H1 (cell line): ENCODE measurements at regions not wholly inside any gene's neighbourhood (a gene's known extent, or its start where the extent isn't known, plus 50 kb on each side); places are given as distances from the start of the nearest gene placed in this dataset.
"Not testable (repeated sequence)": the region's sequence is repeated elsewhere in the genome, so short reads cannot be mapped to it uniquely, and the experiment has no call there.

Experiments used
- BACH1 ChIP-seq: IDR thresholded peaks from 2 replicates; pipeline ENCODE4 v1.6.1; 2012; ENCODE audit warnings: low read length, improper control_type of control experiment
- POLR2AphosphoS5 ChIP-seq: IDR thresholded peaks from 2 replicates; pipeline ENCODE4 v1.6.1; 2011; ENCODE audit warnings: low read depth, low read length
- TF ChIP-seq, protein P1 (sequence below), 3 experiments: IDR thresholded peaks; 1 replicate in 2 of 3; 2 replicates in 1 of 3; pipeline versions ENCODE4 v1.5.1 to v1.6.1; 2011; ENCODE audit warnings: low read length in 3 of 3, mild to moderate bottlenecking in 3 of 3, inconsistent platforms in 2 of 3, low read depth in 1 of 3, moderate library complexity in 1 of 3; ENCODE audit not compliant: insufficient read depth in 1 of 3; ENCODE audit errors: control extremely low read depth in 1 of 3

DNA sequence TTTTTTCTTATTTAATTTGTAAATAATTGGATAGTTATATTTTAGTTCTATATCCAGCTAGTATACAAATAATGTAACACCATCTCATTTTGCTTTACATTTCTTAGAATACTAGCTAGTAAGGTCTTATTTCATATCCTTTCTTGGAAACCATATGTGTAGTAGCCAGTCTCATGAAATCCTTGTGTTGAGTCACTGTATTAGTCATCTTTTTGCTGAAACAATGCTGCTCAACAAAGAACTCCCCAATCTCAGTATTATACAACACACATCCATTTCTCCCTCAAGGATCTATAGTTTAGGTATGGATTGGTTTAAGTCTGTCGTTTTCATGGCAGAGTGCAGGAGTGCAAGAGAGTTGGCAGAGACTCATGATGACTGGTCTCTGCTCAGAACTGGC lies 55.6 kb upstream of the NBPF26 start:
- TF ChIP-seq, protein P1, sequence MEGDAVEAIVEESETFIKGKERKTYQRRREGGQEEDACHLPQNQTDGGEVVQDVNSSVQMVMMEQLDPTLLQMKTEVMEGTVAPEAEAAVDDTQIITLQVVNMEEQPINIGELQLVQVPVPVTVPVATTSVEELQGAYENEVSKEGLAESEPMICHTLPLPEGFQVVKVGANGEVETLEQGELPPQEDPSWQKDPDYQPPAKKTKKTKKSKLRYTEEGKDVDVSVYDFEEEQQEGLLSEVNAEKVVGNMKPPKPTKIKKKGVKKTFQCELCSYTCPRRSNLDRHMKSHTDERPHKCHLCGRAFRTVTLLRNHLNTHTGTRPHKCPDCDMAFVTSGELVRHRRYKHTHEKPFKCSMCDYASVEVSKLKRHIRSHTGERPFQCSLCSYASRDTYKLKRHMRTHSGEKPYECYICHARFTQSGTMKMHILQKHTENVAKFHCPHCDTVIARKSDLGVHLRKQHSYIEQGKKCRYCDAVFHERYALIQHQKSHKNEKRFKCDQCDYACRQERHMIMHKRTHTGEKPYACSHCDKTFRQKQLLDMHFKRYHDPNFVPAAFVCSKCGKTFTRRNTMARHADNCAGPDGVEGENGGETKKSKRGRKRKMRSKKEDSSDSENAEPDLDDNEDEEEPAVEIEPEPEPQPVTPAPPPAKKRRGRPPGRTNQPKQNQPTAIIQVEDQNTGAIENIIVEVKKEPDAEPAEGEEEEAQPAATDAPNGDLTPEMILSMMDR (IDR thresholded peaks at IDR 0.05; ENCODE audit: control extremely low read depth in 1 of 3, insufficient read depth in 1 of 3, low read depth in 1 of 3, low read length in 3 of 3) = not testable (repeated sequence)
- not testable (repeated sequence) for TF ChIP-seq BACH1, POLR2AphosphoS5
